ENCODE measurements at regions not wholly inside any gene's neighbourhood (a gene's known extent, or its start where the extent isn't known, plus 50 kb on each side); places are given as distances from the start of the nearest gene placed in this dataset.

DNA sequence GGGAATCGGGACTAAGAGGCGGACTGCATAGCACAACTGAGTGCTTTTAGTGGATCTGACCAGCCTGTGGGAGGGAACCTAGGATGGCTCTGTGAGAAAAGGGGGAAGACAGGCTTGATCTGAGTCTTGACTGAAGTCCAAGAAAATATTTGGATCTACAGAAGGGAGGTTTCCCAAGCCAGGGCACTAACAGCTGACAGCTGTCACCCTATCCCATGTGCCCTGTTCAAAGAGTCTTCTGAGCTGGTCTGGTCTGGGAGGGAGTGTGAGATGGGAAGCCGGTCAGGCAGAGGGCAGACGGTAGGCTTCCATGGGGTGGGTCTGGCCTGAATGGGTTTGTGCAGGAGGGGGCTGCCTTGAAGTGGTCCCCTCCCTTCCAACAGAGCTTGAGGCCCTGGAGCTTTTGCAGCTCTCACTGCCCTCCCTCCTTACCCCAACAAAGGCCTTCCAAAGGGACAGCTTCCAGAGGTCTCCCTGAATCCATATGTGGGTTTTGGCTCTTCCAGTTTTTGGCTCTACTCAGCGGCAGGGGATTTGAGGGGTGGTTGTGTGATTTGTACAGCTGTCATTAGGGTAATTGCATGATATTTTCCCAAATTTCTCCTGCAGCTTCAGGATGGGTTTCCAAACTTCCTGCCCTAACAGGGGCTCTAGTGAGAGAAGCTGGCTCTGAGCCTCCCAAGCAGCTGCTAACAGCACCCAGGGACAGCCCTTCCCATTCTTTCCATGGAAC, 643.7 kb downstream of the BCOR start:
- no peak for DNase-seq (ENCODE audit: low spot score)
- no peak for ATAC-seq

DNA sequence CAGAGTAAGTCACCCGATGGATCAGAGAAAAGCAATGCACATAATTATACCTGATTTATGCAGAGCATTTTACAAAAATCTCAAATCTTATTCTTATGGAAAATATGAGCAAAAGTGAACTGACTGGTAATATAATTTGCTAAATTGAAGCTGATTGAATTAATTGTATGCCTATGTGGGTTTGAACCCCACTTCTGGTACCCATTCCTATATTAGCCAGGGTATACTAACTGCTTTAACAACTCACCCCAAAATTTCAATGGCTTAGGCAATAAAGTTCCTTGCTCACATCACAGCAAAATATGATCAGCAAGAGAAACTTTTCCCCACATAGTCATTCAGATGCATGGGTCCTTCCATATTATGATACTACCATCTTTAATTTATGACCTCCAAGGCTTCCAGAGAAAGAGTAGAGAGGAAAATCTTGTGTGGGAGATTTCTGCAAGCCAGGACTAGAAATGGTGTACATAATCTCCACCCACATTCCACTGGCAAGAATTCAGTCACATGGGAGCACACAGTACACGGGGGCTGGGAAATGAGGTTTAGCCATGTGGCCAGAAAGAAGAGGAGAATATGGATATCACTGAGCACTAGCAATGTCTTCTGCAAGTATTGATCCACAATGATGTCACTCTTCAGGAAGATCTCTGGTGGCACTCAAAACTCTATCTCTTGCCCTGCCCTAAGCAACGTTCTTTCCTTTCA, 640.7 kb downstream of the BCOR start:
- DNase-seq (ENCODE audit: low spot score) (no peak), ATAC-seq (no peak)

DNA sequence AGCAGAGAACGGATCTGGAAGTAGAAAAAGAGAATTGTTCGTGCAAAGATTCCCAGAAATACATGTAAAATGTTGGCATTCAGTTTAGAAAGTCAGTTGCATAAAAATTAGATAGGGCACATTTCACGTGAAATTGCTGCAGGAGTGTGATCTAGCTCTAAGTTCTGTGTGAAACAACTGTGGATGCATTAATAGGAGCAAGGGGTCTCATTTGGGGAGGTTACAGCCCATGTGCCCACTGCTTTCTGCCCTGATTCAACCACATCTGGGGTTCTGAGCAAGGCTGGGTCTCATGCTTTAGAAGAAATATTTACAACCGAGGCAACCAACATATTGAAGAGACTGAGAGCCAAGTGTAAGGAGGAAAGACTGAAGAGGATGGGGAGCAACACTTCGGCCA, 639.0 kb downstream of the BCOR start:
- ATAC-seq (no peak), DNase-seq (ENCODE audit: low spot score) (no peak)

DNA sequence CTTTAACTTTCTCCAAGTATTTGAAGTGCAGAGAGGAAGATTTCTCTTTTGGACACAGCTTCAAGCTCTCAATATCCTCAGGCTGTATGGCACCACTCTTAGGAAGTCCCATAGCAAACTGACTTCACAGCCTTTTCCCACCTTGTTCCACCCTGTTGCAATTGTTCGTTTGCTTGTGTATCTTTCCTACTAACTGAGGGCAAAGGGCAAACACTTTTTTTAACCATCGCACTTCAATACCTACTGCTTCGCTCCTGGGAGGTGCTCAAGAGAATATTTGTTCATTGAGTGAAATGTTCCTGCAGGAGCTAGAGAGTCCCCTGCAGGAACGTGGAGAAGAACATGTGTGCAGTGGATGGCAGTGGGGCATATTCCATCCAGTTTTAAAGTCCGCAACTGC, 638.6 kb downstream of the BCOR start:
- peak; percentile 78 for ATAC-seq
- no peak for DNase-seq (ENCODE audit: low spot score)

DNA sequence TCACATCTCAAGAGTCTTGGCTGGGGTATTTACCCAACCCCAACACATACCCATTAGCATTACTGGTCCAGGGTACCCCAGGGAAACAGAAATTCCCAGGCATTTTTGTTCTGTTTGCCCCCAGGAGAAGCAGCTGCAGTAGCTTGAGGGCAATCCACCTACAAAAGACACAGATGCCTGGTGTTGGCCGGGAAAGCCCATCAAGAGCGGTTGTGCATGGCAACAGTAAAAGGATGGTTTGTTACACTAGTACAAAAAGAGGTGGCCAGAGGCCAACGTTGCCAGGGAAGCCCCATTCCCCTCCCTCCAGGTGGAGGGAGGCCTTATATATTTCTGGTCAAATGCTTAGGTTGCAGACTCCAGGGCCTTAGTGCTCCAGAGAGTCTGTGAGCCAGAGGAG, 637.8 kb downstream of the BCOR start:
- ATAC-seq (no peak), DNase-seq (ENCODE audit: low spot score) (no peak)

DNA sequence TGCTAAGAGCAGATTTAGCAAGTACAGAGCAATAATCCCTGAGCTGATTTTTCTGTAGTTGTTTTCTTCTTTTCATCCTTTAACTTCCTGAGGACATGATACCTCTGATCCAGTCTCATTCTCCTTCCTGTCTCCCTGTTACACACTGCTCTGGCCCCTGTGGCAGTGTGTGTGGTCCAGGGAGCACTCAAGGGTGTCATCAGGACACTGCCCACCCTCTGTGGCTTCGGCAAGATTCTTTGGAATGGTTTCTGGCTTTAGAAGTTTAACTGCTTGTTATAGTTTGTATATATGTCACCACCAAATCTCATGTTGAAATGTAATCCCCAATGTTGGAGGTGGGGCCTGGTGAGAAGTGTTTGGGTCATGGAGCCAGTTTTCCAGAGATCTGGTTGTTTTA, 637.3 kb downstream of the BCOR start:
- ATAC-seq = no peak
- no peak for DNase-seq (ENCODE audit: low spot score)

- ATAC-seq = no peak
- no peak for DNase-seq (ENCODE audit: low spot score)
Observed at GRCh38 chrX:39462835-39463234, 634.9 kb downstream of the BCOR start.

- DNase-seq (ENCODE audit: low spot score) (no peak), ATAC-seq (no peak)
Observed at GRCh38 chrX:39464253-39464652, 633.5 kb downstream of the BCOR start.

DNA sequence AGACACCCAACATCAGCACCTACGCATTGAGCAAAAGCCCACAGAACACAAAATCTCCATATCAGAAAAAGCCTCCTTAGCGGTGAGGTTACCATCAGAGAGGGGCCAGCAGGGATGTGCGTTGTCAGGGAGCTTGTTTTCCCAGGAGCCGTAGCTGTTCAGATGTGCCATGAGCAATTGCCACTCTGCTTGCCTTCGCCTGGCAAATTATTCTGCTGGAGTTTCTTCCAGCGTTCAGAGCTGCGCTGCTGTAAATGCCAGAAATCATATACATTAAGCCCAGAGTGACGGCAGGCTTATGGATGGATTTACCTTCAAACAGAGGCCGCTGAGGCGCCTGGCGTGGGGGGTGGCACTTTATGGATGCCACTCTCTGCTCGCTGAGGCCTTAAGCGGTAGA, 632.3 kb downstream of the BCOR start:
- no peak for DNase-seq (ENCODE audit: low spot score)
- ATAC-seq = no peak

DNA sequence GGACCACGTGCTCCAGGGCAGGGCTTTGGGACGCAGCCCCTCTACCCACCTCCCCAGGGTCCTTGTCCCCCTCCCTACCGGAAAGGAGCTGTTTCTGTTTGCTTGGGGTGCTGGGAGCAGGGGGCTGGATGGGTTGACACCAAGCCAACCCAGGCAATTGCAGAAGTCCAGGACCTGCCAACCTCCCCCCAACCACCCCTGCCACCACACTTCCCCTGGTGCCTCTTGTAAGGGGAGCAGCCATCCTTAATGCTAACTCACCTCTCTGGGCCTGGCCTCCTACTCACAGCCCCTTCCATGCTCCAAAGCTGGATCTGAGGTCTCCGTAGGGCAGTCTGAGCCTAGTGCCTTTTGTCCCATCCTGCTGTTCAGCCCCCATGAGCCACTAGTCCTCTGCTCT, 631.9 kb downstream of the BCOR start:
- ATAC-seq (no peak), DNase-seq (ENCODE audit: low spot score) (no peak)

- DNase-seq (ENCODE audit: low spot score) (no peak), ATAC-seq (no peak)
Observed at GRCh38 chrX:39469126-39469525, 628.6 kb downstream of the BCOR start.

DNA sequence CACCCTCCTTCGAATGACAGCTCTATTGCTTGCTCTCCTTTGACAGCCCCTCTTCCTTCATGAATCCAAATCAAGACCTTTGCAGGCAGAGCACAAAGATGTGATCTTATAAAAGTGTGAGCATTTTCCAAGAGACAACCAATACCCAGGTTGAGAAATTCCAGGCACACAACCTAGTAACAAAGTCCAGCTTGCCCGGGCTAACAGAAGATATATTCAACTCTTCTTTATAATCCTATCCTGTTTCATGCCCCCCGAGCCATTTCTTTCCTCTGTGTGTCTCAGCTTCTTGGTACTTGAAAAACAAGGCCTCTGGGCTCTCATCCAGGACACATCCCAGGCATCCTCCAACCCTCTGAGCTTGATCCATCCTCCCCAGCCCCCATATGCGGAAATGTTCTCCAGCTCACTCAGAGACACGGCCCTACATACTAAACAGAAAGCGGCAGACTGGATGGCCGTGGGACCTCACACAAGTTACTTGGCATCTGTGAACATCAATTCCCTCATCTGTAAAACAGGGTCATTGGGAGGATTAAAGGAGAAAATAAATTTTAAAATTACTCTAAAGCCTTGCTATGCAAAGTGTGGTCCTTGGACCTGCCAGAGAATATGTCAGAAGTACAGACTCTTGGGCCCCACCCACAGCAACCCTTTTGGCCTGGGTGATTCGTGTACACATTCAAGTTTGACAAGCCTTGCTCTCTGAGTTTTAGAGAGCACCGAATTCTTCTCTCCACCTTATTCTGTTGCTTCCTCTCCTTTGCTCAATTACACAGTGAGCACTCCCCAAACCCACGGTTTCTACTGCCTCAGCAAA, 627.0 kb downstream of the BCOR start:
- ATAC-seq (peak; percentile 68), DNase-seq (ENCODE audit: low spot score) (no peak)

GRCh38 chrX:39472161-39472560, 625.6 kb downstream of the BCOR start:
- ATAC-seq = no peak

GRCh38 chrX:39473812-39474211, 623.9 kb downstream of the BCOR start:
- ATAC-seq (no peak), DNase-seq (ENCODE audit: low spot score) (no peak)

More at GRCh38 chrX:39472161-39472560, 625.6 kb downstream of the BCOR start:
- DNase-seq (ENCODE audit: low spot score) = no peak

DNA sequence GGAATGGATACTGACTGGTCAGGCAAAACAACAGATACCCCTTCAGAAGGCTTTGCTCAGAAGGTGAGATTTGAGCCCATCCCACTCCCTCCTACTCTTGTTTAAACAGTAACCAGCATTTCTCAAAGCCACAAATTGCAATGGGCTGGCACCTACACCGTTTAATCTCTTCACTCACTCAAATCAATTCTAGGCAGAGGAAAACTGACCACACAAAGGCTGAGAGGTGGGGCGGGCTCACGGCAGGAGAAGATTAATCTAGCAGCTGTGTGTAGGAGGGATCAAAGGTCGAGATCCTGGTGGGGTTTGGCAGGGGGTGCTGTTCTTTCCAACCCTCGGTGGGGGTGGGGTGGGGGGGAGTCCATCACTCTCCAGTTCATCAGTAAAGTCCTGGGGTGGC, 622.4 kb downstream of the BCOR start:
- DNase-seq (ENCODE audit: low spot score) = peak; percentile 45
- peak; percentile 84 for ATAC-seq

DNA sequence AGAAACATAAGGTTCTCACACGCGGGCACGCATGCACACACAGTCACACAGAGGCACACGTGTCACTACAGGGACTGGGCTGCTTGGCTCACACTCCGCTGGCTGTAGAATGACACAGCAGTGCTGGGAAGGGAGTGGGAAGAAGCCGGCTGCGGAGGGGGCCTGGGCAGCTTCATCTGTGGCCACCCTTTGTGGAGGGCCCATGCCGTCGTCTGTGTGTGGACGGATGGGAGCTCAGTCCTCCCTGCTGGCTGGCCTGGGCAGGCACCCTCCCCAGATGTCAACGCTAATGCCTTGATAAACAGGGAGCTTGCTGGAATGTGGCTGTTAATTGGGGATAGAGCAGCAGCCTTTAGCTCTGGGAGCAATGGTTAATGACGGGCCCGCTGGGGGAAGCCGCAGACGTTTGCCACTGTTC, 621.1 kb downstream of the BCOR start:
- no peak for ATAC-seq
- no peak for DNase-seq (ENCODE audit: low spot score)

- ATAC-seq (no peak), DNase-seq (ENCODE audit: low spot score) (no peak)
Observed at GRCh38 chrX:39477031-39477761, 620.6 kb downstream of the BCOR start.

- ATAC-seq = peak; percentile 33
Observed at GRCh38 chrX:39477762-39478120, 620.0 kb downstream of the BCOR start.

DNA sequence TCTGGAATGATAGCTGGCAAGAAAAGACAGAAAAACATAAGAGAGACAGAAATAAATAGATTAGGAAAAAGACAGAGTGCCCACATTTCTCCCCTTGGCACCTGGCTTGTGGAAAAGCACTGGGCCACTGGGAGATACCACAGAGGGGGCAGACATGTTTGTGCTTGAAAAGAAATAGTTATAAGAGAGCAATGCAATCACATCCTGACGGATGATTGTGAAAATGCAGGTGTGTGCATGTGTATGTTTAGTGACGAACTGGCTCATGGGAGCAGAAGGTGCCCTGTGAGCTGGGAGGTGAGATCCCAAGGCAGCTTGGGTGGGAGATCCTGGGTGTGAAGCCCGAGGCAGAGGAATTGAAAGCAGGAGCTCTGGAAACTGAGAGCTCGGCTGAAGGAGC, 617.9 kb downstream of the BCOR start:
- DNase-seq (ENCODE audit: low spot score) (no peak), ATAC-seq (no peak)

More at GRCh38 chrX:39477762-39478120, 620.0 kb downstream of the BCOR start:
- no peak for DNase-seq (ENCODE audit: low spot score)

GRCh38 chrX:39480963-39481362, 616.8 kb downstream of the BCOR start:
- no peak for DNase-seq (ENCODE audit: low spot score)
- no peak for ATAC-seq

DNA sequence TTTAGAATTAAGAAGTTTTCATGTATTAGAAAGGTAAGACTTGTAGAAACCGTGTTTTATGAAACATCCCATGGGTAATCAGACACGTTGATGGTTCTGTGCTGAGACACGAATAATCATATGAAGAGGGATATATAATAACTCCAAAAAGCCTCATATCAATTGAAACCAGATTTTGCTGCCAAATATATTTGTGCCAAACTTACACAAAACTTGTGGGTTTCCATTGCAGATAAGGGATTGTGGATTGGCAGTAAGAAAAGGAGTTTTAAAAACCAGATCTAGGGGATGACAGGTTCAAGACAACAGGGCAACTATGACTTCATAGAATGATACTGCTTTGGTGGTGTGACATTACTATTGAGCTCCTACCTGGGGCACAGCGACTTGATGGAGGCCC, 616.1 kb downstream of the BCOR start:
- DNase-seq (ENCODE audit: low spot score) (no peak), ATAC-seq (no peak)
